Endothelial cell of umbilical vein (primary cell): ENCODE measurements at regions not wholly inside any gene's neighbourhood (a gene's known extent, or its start where the extent isn't known, plus 50 kb on each side); places are given as distances from the start of the nearest gene placed in this dataset.

ENCODE experiments used
- CTCF ChIP-seq, 2 donors: IDR thresholded peaks; 1 replicate in 1 of 2; 2 replicates in 1 of 2; pipeline ENCODE4 v1.5.1; 2011; ENCODE audit warnings: low read length in 2 of 2, mild to moderate bottlenecking in 2 of 2, moderate library complexity in 2 of 2, control low read depth in 1 of 2, inconsistent platforms in 1 of 2, low read depth in 1 of 2; ENCODE audit not compliant: insufficient read depth in 1 of 2; ENCODE audit errors: extremely low read depth in 1 of 2
- EZH2 ChIP-seq: IDR thresholded peaks from 2 replicates; pipeline ENCODE4 v1.6.1; 2012; ENCODE audit warnings: borderline replicate concordance, low read depth, mild to moderate bottlenecking, moderate library complexity, low read length, inconsistent platforms; ENCODE audit not compliant: severe bottlenecking
- GATA2 ChIP-seq: IDR thresholded peaks from 2 replicates; pipeline ENCODE4 v1.7.0; 2011; ENCODE audit warnings: low read depth, mild to moderate bottlenecking, moderate library complexity, mixed read lengths, low read length; ENCODE audit not compliant: insufficient read length, insufficient read depth
- MAX ChIP-seq: IDR thresholded peaks from 2 replicates; pipeline ENCODE4 v1.6.1; 2011; ENCODE audit not compliant: insufficient read depth, insufficient read length
- POLR2A ChIP-seq: IDR thresholded peaks from 2 replicates; pipeline ENCODE4 v1.6.1; 2012; ENCODE audit warnings: low read depth, mild to moderate bottlenecking, control low read depth, low read length

GRCh38 chr5:158010831-158011230 is 151.9 kb upstream of the CLINT1 start:
- TF ChIP-seq GATA2 (no peak), CTCF (IDR thresholded peaks at IDR 0.05; ENCODE audit: extremely low read depth in 1 of 2, insufficient read depth in 1 of 2, low read depth in 1 of 2, low read length in 2 of 2) (no peak), EZH2 (no peak), POLR2A (no peak), MAX (no peak)
